HG03442 (cell line): ENCODE measurements at regions not wholly inside any gene's neighbourhood (a gene's known extent, or its start where the extent isn't known, plus 50 kb on each side); places are given as distances from the start of the nearest gene placed in this dataset.
"Not testable (repeated sequence)": the region's sequence is repeated elsewhere in the genome, so short reads cannot be mapped to it uniquely, and the experiment has no call there.

Experiments
- ATAC-seq: cut with Tn5 transposase; IDR thresholded peaks from one replicate; pipeline ENCODE4 v1.9.1; 2021; ENCODE audit warnings: mild to moderate bottlenecking, moderate library complexity; ENCODE audit not compliant: unreplicated experiment

- no peak for ATAC-seq
Observed at GRCh38 chr10:124155781-124156435, 62.5 kb upstream of the CHST15 start.

GRCh38 chr10:124153023-124153826 is 59.8 kb upstream of the CHST15 start:
- ATAC-seq, result peak; percentile 73

- ATAC-seq, result peak; percentile 17
Observed at GRCh38 chr10:124152139-124153022, 59.0 kb upstream of the CHST15 start.

- no peak for ATAC-seq
Observed at GRCh38 chr10:124151466-124152095, 58.2 kb upstream of the CHST15 start.

GRCh38 chr10:124150807-124151417 is 57.5 kb upstream of the CHST15 start:
- no peak for ATAC-seq

GRCh38 chr10:124150189-124150806 is 56.9 kb upstream of the CHST15 start:
- ATAC-seq, result no peak

- ATAC-seq, result no peak
Observed at GRCh38 chr10:124149189-124150042, 56.0 kb upstream of the CHST15 start.

- ATAC-seq, result not testable (repeated sequence)
Observed at GRCh38 chr10:124148509-124149188, 55.3 kb upstream of the CHST15 start.

- no peak for ATAC-seq
Observed at GRCh38 chr10:124146483-124146882, 53.1 kb upstream of the CHST15 start.

GRCh38 chr10:124145109-124145870 is 51.9 kb upstream of the CHST15 start:
- no peak for ATAC-seq

GRCh38 chr10:124144536-124144935 is 51.1 kb upstream of the CHST15 start:
- no peak for ATAC-seq

GRCh38 chr10:124143721-124144120 is 50.3 kb upstream of the CHST15 start:
- no peak for ATAC-seq
